GM12878 (cell line): ENCODE measurements at regions not wholly inside any gene's neighbourhood (a gene's known extent, or its start where the extent isn't known, plus 50 kb on each side); places are given as distances from the start of the nearest gene placed in this dataset.

Source experiments
- ATAC-seq: fragments of 200-7000 bp; cut with Tn5 transposase; 3 replicates; pipeline ENCODE4 v1.9.1; 2020; ENCODE audit warnings: mild to moderate bottlenecking, moderate library complexity
- BruUV-seq: library from RNA; stranded (reverse); fragments of 400-500 nt; replicated peaks from 2 replicates; lab custom pipeline; 2021; lab: Mats Ljungman, UMichigan
- CTCF ChIA-PET: fragments of 300-600 bp; sonication (Branson Sonifier 250); formaldehyde crosslinking; extraction: SDS; loops from one replicate; lab custom pipeline; 2021; ENCODE audit warnings: inconsistent platforms; lab: Yijun Ruan, JAX
- POLR2A ChIA-PET: fragments of 350-600 bp; formaldehyde crosslinking; extraction: SDS; loops from one replicate; lab custom pipeline; 2021; ENCODE audit warnings: inconsistent platforms; lab: Charles Lee
- RAD21 ChIA-PET: fragments of 300-600 bp; sonication (Branson Sonifier 250); formaldehyde crosslinking; loops from one replicate; lab custom pipeline; 2023; ENCODE audit warnings: antibody characterized with exemption; ENCODE audit not compliant: unreplicated experiment; lab: Charles Lee
- SMC1A ChIA-PET: fragments of 300-600 bp; sonication (Branson Sonifier 250); formaldehyde crosslinking; loops from one replicate; lab custom pipeline; 2023; ENCODE audit not compliant: unreplicated experiment, uncharacterized antibody; lab: Charles Lee
- DNase-seq: peaks from one replicate; pipeline ENCODE4 v3.0.0-alpha.2; 2011; ENCODE audit warnings: low read depth, low spot score
- FAIRE-seq: peaks from 3 replicates; lab custom pipeline; 2011; peaks lifted over from hg19 to GRCh38; lab: Jason Lieb, UNC
- H2AFZ ChIP-seq: 2 replicates; pipeline ENCODE4 v1.6.0; 2011; ENCODE audit warnings: low read depth, low read length, control low read depth; ENCODE audit not compliant: control insufficient read depth
- H3K27ac ChIP-seq: 2 replicates; pipeline ENCODE4 v1.5.1; 2011; ENCODE audit warnings: control low read depth; ENCODE audit not compliant: control insufficient read depth, insufficient read depth
- H3K27me3 ChIP-seq, 2 experiments: replicated peaks in 1 of 2; 2 replicates each; pipeline versions ENCODE4 v1.6.0 to v1.6.1; 2011; ENCODE audit warnings: low read length in 1 of 2; ENCODE audit not compliant: control insufficient read depth in 2 of 2, insufficient read depth in 2 of 2
- H3K36me3 ChIP-seq, 2 experiments: 2 replicates each; pipeline ENCODE4 v1.5.1; 2011; ENCODE audit warnings: low read length in 1 of 2; ENCODE audit not compliant: control insufficient read depth in 2 of 2, insufficient read depth in 2 of 2
- H3K4me1 ChIP-seq: 2 replicates; pipeline ENCODE4 v1.6.1; 2011; ENCODE audit warnings: mild to moderate bottlenecking, low read length, moderate library complexity, mixed read lengths; ENCODE audit not compliant: control insufficient read depth, insufficient read depth
- H3K4me2 ChIP-seq: 2 replicates; pipeline ENCODE4 v1.6.0; 2011; ENCODE audit warnings: control low read depth; ENCODE audit not compliant: control insufficient read depth, insufficient read depth
- H3K4me3 ChIP-seq: fragments of 200-600 bp; sonication (generic); 2 replicates; pipeline ENCODE4 v1.5.1; 2016
- H3K79me2 ChIP-seq: 2 replicates; pipeline ENCODE4 v1.6.0; 2011; ENCODE audit warnings: low read length; ENCODE audit not compliant: control insufficient read depth, insufficient read depth
- H3K9ac ChIP-seq: 2 replicates; pipeline ENCODE4 v1.8.0; 2011; ENCODE audit warnings: low read length, control low read depth, mixed read lengths; ENCODE audit not compliant: control insufficient read depth, insufficient read depth
- H3K9me3 ChIP-seq: replicated peaks from 3 replicates; pipeline ENCODE4 v1.5.1; 2011; ENCODE audit warnings: mild to moderate bottlenecking, low read length; ENCODE audit not compliant: control insufficient read depth, insufficient read depth
- H4K20me1 ChIP-seq: 2 replicates; pipeline ENCODE4 v1.6.0; 2011; ENCODE audit not compliant: control insufficient read depth, insufficient read depth
- EGR1 ChIP-seq, 2 experiments: IDR thresholded peaks; 1 replicate in 1 of 2; 2 replicates in 1 of 2; pipeline ENCODE4 v1.6.1; 2011 to 2012; ENCODE audit warnings: low read depth in 2 of 2, low read length in 2 of 2, borderline replicate concordance in 1 of 2, mild to moderate bottlenecking in 1 of 2, moderate library complexity in 1 of 2
- SREBF2 ChIP-seq: IDR thresholded peaks from 2 replicates; pipeline ENCODE4 v1.6.1; 2012; ENCODE audit warnings: mild to moderate bottlenecking, low read length
- WGBS: methylation state at CpG from one replicate; pipeline ENCODE4 v1.1.6; 2016; ENCODE audit warnings: low lambda C conversion rate; ENCODE audit not compliant: insufficient replicate concordance, insufficient coverage; ENCODE audit errors: missing lambda C conversion rate; 5-methylcytosine and 5-hydroxymethylcytosine counted together
- in situ Hi-C: fragments of 300-500 bp; cut with MboI; formaldehyde crosslinking; loops from 9 replicates; pipeline ENCODE4 v1.14.3; 2018; ENCODE audit warnings: mixed read lengths
- intact Hi-C: fragments of 100-400 bp; cut with micrococcal nuclease; formaldehyde crosslinking; loops from one replicate; pipeline ENCODE4 v1.14.2; 2022; ENCODE audit not compliant: unreplicated experiment
- TF ChIP-seq, protein P1 (sequence below): fragments of 150-350 bp; IDR thresholded peaks from 2 replicates; pipeline ENCODE4 v1.6.1; 2014; ENCODE audit warnings: mild to moderate bottlenecking, low read depth, low read length

- TF ChIP-seq, protein P1, sequence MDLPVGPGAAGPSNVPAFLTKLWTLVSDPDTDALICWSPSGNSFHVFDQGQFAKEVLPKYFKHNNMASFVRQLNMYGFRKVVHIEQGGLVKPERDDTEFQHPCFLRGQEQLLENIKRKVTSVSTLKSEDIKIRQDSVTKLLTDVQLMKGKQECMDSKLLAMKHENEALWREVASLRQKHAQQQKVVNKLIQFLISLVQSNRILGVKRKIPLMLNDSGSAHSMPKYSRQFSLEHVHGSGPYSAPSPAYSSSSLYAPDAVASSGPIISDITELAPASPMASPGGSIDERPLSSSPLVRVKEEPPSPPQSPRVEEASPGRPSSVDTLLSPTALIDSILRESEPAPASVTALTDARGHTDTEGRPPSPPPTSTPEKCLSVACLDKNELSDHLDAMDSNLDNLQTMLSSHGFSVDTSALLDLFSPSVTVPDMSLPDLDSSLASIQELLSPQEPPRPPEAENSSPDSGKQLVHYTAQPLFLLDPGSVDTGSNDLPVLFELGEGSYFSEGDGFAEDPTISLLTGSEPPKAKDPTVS: no peak
These were observed 348.9 kb upstream of the NCAM1 start (continued) for GRCh38 chr11:112612250-112612849.

- Histone ChIP-seq H3K79me2 (no peaks in the 10 kb centered on the region), H3K27ac (no peak overlapping the region), H3K9me3 (no peaks in the 10 kb centered on the region), H3K27me3 (no peaks in the 10 kb centered on the region)
- ChIA-PET RAD21 (no interaction called here), POLR2A (no interaction called here), SMC1A (interaction anchor here (0.7 to 1.3 kb wide), 5 partner anchors 10 to 33 kb away, joined by 3 to 4 read pairs (median 3); no protein-coding TSS in a partner anchor)
- BruUV-seq: no TSS peak
- no peak for TF ChIP-seq SREBF2
- TF ChIP-seq EGR1 (IDR thresholded peaks at IDR 0.05; ENCODE audit: borderline replicate concordance in 1 of 2, low read depth in 2 of 2, low read length in 2 of 2): peak in 1 of 2 experiments; percentile 28; a peak in 1 of 3 replicates
- TF ChIP-seq, all 136 proteins: peak for 1
- H4K20me1 ChIP-seq: no peaks in the 10 kb centered on the region
- CTCF ChIA-PET: interaction anchor here (0.9 to 1.6 kb wide), 2 partner anchors 9 to 12 kb away, joined by 3 to 6 read pairs; no protein-coding TSS in a partner anchor
- H3K4me2 ChIP-seq: no peak overlapping the region
- DNase-seq (no peak), ATAC-seq (no peak), FAIRE-seq (no peak)
- no peak overlapping the region for H3K4me3 ChIP-seq
- no peaks in the 10 kb centered on the region; the same call in 1 of the 2 replicates for H3K4me1 ChIP-seq
- in situ Hi-C loops (no loop called here), intact Hi-C loops (no loop called here)
- no peak overlapping the region for H3K9ac ChIP-seq
- no peaks in the 10 kb centered on the region for H3K36me3 ChIP-seq
- no peak overlapping the region for H2AFZ ChIP-seq
- 53% methylated on average over 8 of the region's 8 CpGs for whole genome bisulfite sequencing
These were observed 347.9 kb upstream of the NCAM1 start for GRCh38 chr11:112613051-112613972.
